GM11168 (cell line): ENCODE measurements at regions not wholly inside any gene's neighbourhood (a gene's known extent, or its start where the extent isn't known, plus 50 kb on each side); places are given as distances from the start of the nearest gene placed in this dataset.

ENCODE experiments used
- in situ Hi-C: fragments of 300-500 bp; cut with MboI; formaldehyde crosslinking; loops from one replicate; pipeline ENCODE4 v1.12.0; 2022; ENCODE audit warnings: low sequenced_read_pairs; ENCODE audit not compliant: unreplicated experiment

- in situ Hi-C loops: no loop called here
Measured at GRCh38 chr3:193843474-193844301, 250.7 kb downstream of the OPA1 start.

GRCh38 chr3:193844472-193844871 is 251.5 kb downstream of the OPA1 start:
- in situ Hi-C loops: no loop called here

GRCh38 chr3:193845144-193845543 is 252.1 kb downstream of the OPA1 start:
- in situ Hi-C loops: no loop called here

- in situ Hi-C loops: no loop called here
Measured at GRCh38 chr3:193846569-193846968, 253.6 kb downstream of the OPA1 start.

GRCh38 chr3:193847402-193847801 is 254.4 kb downstream of the OPA1 start:
- in situ Hi-C loops: no loop called here

GRCh38 chr3:193848547-193848946 is 255.5 kb downstream of the OPA1 start:
- in situ Hi-C loops: no loop called here

GRCh38 chr3:193850084-193850619 is 257.1 kb downstream of the OPA1 start:
- in situ Hi-C loops: no loop called here

GRCh38 chr3:193851428-193851847 is 258.4 kb downstream of the OPA1 start:
- in situ Hi-C loops: no loop called here

- in situ Hi-C loops: no loop called here
Measured at GRCh38 chr3:193851941-193852674, 259.1 kb downstream of the OPA1 start.

GRCh38 chr3:193852901-193853300 is 259.9 kb downstream of the OPA1 start:
- in situ Hi-C loops: no loop called here

- in situ Hi-C loops: no loop called here
Measured at GRCh38 chr3:193853511-193854219, 260.7 kb downstream of the OPA1 start.

- in situ Hi-C loops: no loop called here
Measured at GRCh38 chr3:193857996-193858395, 265.0 kb downstream of the OPA1 start.

- in situ Hi-C loops: no loop called here
Measured at GRCh38 chr3:193859195-193859594, 266.2 kb downstream of the OPA1 start.

- in situ Hi-C loops: no loop called here
Measured at GRCh38 chr3:193861012-193861411, 268.0 kb downstream of the OPA1 start.

GRCh38 chr3:193862843-193863242 is 269.8 kb downstream of the OPA1 start:
- in situ Hi-C loops: no loop called here

- in situ Hi-C loops: no loop called here
Measured at GRCh38 chr3:193863657-193864357, 270.8 kb downstream of the OPA1 start.

GRCh38 chr3:193865339-193865738 is 270.6 kb upstream of the HES1 start:
- in situ Hi-C loops: no loop called here

GRCh38 chr3:193865896-193866480 is 270.0 kb upstream of the HES1 start:
- in situ Hi-C loops: no loop called here

- in situ Hi-C loops: no loop called here
Measured at GRCh38 chr3:193868590-193868989, 267.4 kb upstream of the HES1 start.
